Large intestine (tissue), 3 donors: ENCODE measurements at regions not wholly inside any gene's neighbourhood (a gene's known extent, or its start where the extent isn't known, plus 50 kb on each side); places are given as distances from the start of the nearest gene placed in this dataset.

Experiments
- DNase-seq, 2 donors: peaks; one replicate each; pipeline versions ENCODE4 v3.0.0 to v3.0.0-alpha.2; 2013
- H3K27ac ChIP-seq: one replicate; pipeline ENCODE4 v1.5.1; 2013; ENCODE audit warnings: low read length
- H3K27me3 ChIP-seq: 2 replicates; pipeline ENCODE4 v1.6.1; 2013; ENCODE audit warnings: low read length; ENCODE audit not compliant: control insufficient read depth, insufficient read depth
- H3K36me3 ChIP-seq: 2 replicates; pipeline ENCODE4 v1.6.1; 2013; ENCODE audit warnings: low read length; ENCODE audit not compliant: control insufficient read depth, insufficient read depth
- H3K4me1 ChIP-seq: one replicate; pipeline ENCODE4 v1.6.1; 2013; ENCODE audit warnings: low read length; ENCODE audit not compliant: control insufficient read depth, insufficient read depth
- H3K4me3 ChIP-seq: one replicate; pipeline ENCODE4 v1.5.1; 2013; ENCODE audit warnings: low read length
- H3K9me3 ChIP-seq: one replicate; pipeline ENCODE4 v1.6.1; 2013; ENCODE audit warnings: mild to moderate bottlenecking, low read depth, low read length, moderate library complexity; ENCODE audit not compliant: control insufficient read depth
- WGBS: methylation state at CpG from one replicate; pipeline ENCODE4 v1.1.5; 2013; ENCODE audit warnings: low lambda C conversion rate; ENCODE audit not compliant: insufficient coverage; 5-methylcytosine and 5-hydroxymethylcytosine counted together

GRCh38 chr17:71727723-71728122 is 393.1 kb upstream of the SOX9 start:
- no peaks in the 10 kb centered on the region for H3K36me3 ChIP-seq
- 100% methylated on average over 2 of the region's 3 CpGs for WGBS
- no peaks in the 10 kb centered on the region for H3K4me1 ChIP-seq
- H3K9me3 ChIP-seq: no peaks in the 10 kb centered on the region
- no peak overlapping the region for H3K4me3 ChIP-seq
- no peak overlapping the region for H3K27ac ChIP-seq
- no peaks in the 10 kb centered on the region for H3K27me3 ChIP-seq
- DNase-seq: no peak

GRCh38 chr17:71730871-71731270 is 389.9 kb upstream of the SOX9 start:
- no peak for DNase-seq
- H3K27me3 ChIP-seq: no peaks in the 10 kb centered on the region
- WGBS: no CpG with 5 or more reads among the region's 1 CpG
- no peak overlapping the region for H3K4me3 ChIP-seq
- no peaks in the 10 kb centered on the region for H3K36me3 ChIP-seq
- no peak overlapping the region for H3K27ac ChIP-seq
- no peaks in the 10 kb centered on the region for H3K4me1 ChIP-seq
- H3K9me3 ChIP-seq: no peaks in the 10 kb centered on the region

GRCh38 chr17:71735893-71736292 is 384.9 kb upstream of the SOX9 start:
- DNase-seq: no peak
- Histone ChIP-seq H3K9me3 (no peaks in the 10 kb centered on the region), H3K27ac (no peak overlapping the region), H3K36me3 (no peaks in the 10 kb centered on the region), H3K27me3 (no peaks in the 10 kb centered on the region), H3K4me1 (no peaks in the 10 kb centered on the region), H3K4me3 (no peak overlapping the region)
- no CpG with 5 or more reads among the region's 4 CpGs for WGBS

GRCh38 chr17:71740866-71741265 is 380.0 kb upstream of the SOX9 start:
- no CpG with 5 or more reads among the region's 3 CpGs for WGBS
- H3K27ac ChIP-seq: no peak overlapping the region
- H3K9me3 ChIP-seq: no peaks in the 10 kb centered on the region
- no peaks in the 10 kb centered on the region for H3K4me1 ChIP-seq
- no peaks in the 10 kb centered on the region for H3K27me3 ChIP-seq
- H3K36me3 ChIP-seq: no peaks in the 10 kb centered on the region
- H3K4me3 ChIP-seq: no peak overlapping the region
- DNase-seq: no peak

- H3K27me3 ChIP-seq: no peaks in the 10 kb centered on the region
- H3K9me3 ChIP-seq: no peaks in the 10 kb centered on the region
- H3K36me3 ChIP-seq: no peaks in the 10 kb centered on the region
- no peak for DNase-seq
- H3K4me1 ChIP-seq: no peaks in the 10 kb centered on the region
- no peak overlapping the region for H3K4me3 ChIP-seq
- H3K27ac ChIP-seq: no peak overlapping the region
Measured at GRCh38 chr17:71741836-71742235, 379.0 kb upstream of the SOX9 start.

GRCh38 chr17:71748872-71749271 is 371.9 kb upstream of the SOX9 start:
- Histone ChIP-seq H3K4me1 (no peaks in the 10 kb centered on the region), H3K9me3 (no peaks in the 10 kb centered on the region), H3K27me3 (no peaks in the 10 kb centered on the region), H3K27ac (no peak overlapping the region), H3K4me3 (no peak overlapping the region), H3K36me3 (no peaks in the 10 kb centered on the region)
- peak in 1 of 2 donors; percentile 9 for DNase-seq

- Histone ChIP-seq H3K9me3 (no peaks in the 10 kb centered on the region), H3K27me3 (no peaks in the 10 kb centered on the region), H3K4me1 (no peaks in the 10 kb centered on the region), H3K36me3 (no peaks in the 10 kb centered on the region), H3K27ac (no peak overlapping the region), H3K4me3 (no peak overlapping the region)
- DNase-seq: no peak
- WGBS: 88% methylated on average over 1 of the region's 3 CpGs
Measured at GRCh38 chr17:71753070-71753469, 367.8 kb upstream of the SOX9 start.

GRCh38 chr17:71757156-71757555 is 363.7 kb upstream of the SOX9 start:
- no peak overlapping the region for H3K4me3 ChIP-seq
- no peaks in the 10 kb centered on the region for H3K27me3 ChIP-seq
- H3K36me3 ChIP-seq: no peaks in the 10 kb centered on the region
- no peak for DNase-seq
- WGBS: 100% methylated on average over 1 of the region's 5 CpGs
- H3K4me1 ChIP-seq: no peaks in the 10 kb centered on the region
- no peaks in the 10 kb centered on the region for H3K9me3 ChIP-seq
- H3K27ac ChIP-seq: no peak overlapping the region

- Histone ChIP-seq H3K4me3 (no peak overlapping the region), H3K9me3 (no peaks in the 10 kb centered on the region), H3K27ac (no peak overlapping the region), H3K36me3 (no peaks in the 10 kb centered on the region), H3K27me3 (no peaks in the 10 kb centered on the region), H3K4me1 (no peaks in the 10 kb centered on the region)
- 100% methylated on average over 1 of the region's 1 CpG for WGBS
- DNase-seq: no peak
Measured at GRCh38 chr17:71757956-71758355, 362.9 kb upstream of the SOX9 start.

- H3K9me3 ChIP-seq: no peaks in the 10 kb centered on the region
- no peaks in the 10 kb centered on the region for H3K27me3 ChIP-seq
- H3K27ac ChIP-seq: no peak overlapping the region
- no peak for DNase-seq
- WGBS: 100% methylated on average over 1 of the region's 8 CpGs
- H3K36me3 ChIP-seq: no peaks in the 10 kb centered on the region
- no peak overlapping the region for H3K4me3 ChIP-seq
- H3K4me1 ChIP-seq: no peaks in the 10 kb centered on the region
Measured at GRCh38 chr17:71759422-71760060, 361.3 kb upstream of the SOX9 start.

GRCh38 chr17:71760062-71760720 is 360.6 kb upstream of the SOX9 start:
- H3K27me3 ChIP-seq: no peaks in the 10 kb centered on the region
- no peaks in the 10 kb centered on the region for H3K36me3 ChIP-seq
- no peak overlapping the region for H3K27ac ChIP-seq
- H3K4me3 ChIP-seq: no peak overlapping the region
- no peaks in the 10 kb centered on the region for H3K4me1 ChIP-seq
- DNase-seq: no peak
- H3K9me3 ChIP-seq: no peaks in the 10 kb centered on the region
- 64% methylated on average over 3 of the region's 6 CpGs for WGBS
